Heart right ventricle (tissue), 16 donors: ENCODE measurements at regions not wholly inside any gene's neighbourhood (a gene's known extent, or its start where the extent isn't known, plus 50 kb on each side); places are given as distances from the start of the nearest gene placed in this dataset.

Experiments used
- ATAC-seq, 8 donors: fragments of 200-7000 bp; cut with Tn5 transposase; one replicate each; pipeline ENCODE4 v1.9.1; 2020; ENCODE audit warnings: mild to moderate bottlenecking in 8 of 8, moderate library complexity in 8 of 8, moderate number of reproducible peaks in 1 of 8
- DNase-seq, 2 donors: peaks; one replicate each; pipeline ENCODE4 v3.0.0-alpha.2; 2020
- H3K27ac ChIP-seq, 10 donors: fragments of 200-600 bp; sonication (generic) in 2 of 10; one replicate each; pipeline versions ENCODE4 v1.5.0 to v1.8.0; 2020 to 2022; ENCODE audit warnings: mild to moderate bottlenecking in 3 of 10
- H3K27me3 ChIP-seq, 7 donors: fragments of 200-600 bp; one replicate each; pipeline ENCODE4 v1.8.0; 2021 to 2022; ENCODE audit warnings: mild to moderate bottlenecking in 2 of 7
- H3K36me3 ChIP-seq, 9 donors: fragments of 200-600 bp; sonication (generic) in 1 of 9; one replicate each; pipeline versions ENCODE4 v1.5.0 to v1.8.0; 2020 to 2022; ENCODE audit warnings: mild to moderate bottlenecking in 2 of 9
- H3K4me1 ChIP-seq, 9 donors: fragments of 200-600 bp; sonication (generic) in 1 of 9; one replicate each; pipeline versions ENCODE4 v1.5.0 to v1.8.0; 2020 to 2022; ENCODE audit warnings: mild to moderate bottlenecking in 4 of 9
- H3K4me3 ChIP-seq, 10 donors: fragments of 200-600 bp; sonication (generic) in 2 of 10; one replicate each; pipeline versions ENCODE4 v1.5.0 to v1.8.0; 2020 to 2022; ENCODE audit warnings: mild to moderate bottlenecking in 7 of 10, moderate library complexity in 2 of 10
- H3K9me3 ChIP-seq, 11 donors: fragments of 200-600 bp in 10 of 11; sonication (generic) in 2 of 11; one replicate each; pipeline versions ENCODE4 v1.5.0 to v1.8.0; 2013 to 2022; ENCODE audit warnings: mild to moderate bottlenecking in 2 of 11, control low read depth in 1 of 11, moderate library complexity in 1 of 11
- CTCF ChIP-seq, 9 donors: fragments of 200-600 bp; sonication (generic) in 2 of 9; IDR thresholded peaks; one replicate each; pipeline versions ENCODE4 v1.5.0 to v1.8.0; 2021 to 2022; ENCODE audit warnings: antibody characterized with exemption in 9 of 9, mild to moderate bottlenecking in 5 of 9, moderate library complexity in 1 of 9
- WGBS, 2 donors: extraction: QIAGEN DNeasy Blood & Tissue Kit; methylation state at CpG; one replicate each; pipeline ENCODE4 v1.1.7; 2013; ENCODE audit warnings: inconsistent platforms in 1 of 2; 5-methylcytosine and 5-hydroxymethylcytosine counted together
- intact Hi-C, 10 donors: fragments of 100-400 bp; cut with DNase I; formaldehyde crosslinking; loops; one replicate each; pipeline versions ENCODE4 v1.11.1 to v1.14.2; 2022
- donor health status: Arrhythmogenic right ventricular cardiomyopathy.
- donor health status: ischemic (EF 13 %, LVEDD 7.1; RV severe dilation, severe dysfunction).
- donor health status: healthy with polysubstance abuse.
- donor health status: DM: no; HTN: yes; CAD: no.
- donor health status: DM: no; HTN: no; CAD: no.
- donor health status: ischemic (EF 25% LVEDD 6.9; RV normal size, moderate dysfunction).
- donor health status: ischemic (EF 25% LVEDD 5.7; RV mildly dilated, moderate dysfunction).
- donor health status: healthy.
- donor health status: DM: yes; HTN: yes; CAD: no.
- donor health status: Ischemic cardiomyopathy.
- donor health status: ischemic (EF 35%, LVEDD 5.7; RV mildly dilated, moderate dysfunction).
- donor health status: nonischemic (EF 11% LVEDD 7.7; RV severe dilation, severe dysfunction).
- donor health status: DM: yes; HTN: yes; CAD: no.
- donor health status: PGD.
- donor health status: ischemic (EF 29% LVEDD 5.4; RV normal size, mild dysfunction).
- donor health status: nonischemic (EF 23%, LVEDD 6.1; RV moderate dilation, normal function).

- no peak for TF ChIP-seq CTCF (IDR thresholded peaks at IDR 0.05)
- Histone ChIP-seq H3K27me3 (peaks cover 0 to 9% (median 0%) of the 10 kb centered on the region in 7 donors), H3K4me1 (no peaks in the 10 kb centered on the region), H3K27ac (no peak overlapping the region), H3K4me3 (no peak overlapping the region), H3K9me3 (peaks cover 0 to 4% (median 0%) of the 10 kb centered on the region in 11 donors), H3K36me3 (no peaks in the 10 kb centered on the region)
- intact Hi-C loops, result no loop called here
- no peak for DNase-seq
- no peak for ATAC-seq
- WGBS, 2 donors, result 60% methylated on average over 6 of the region's 6 CpGs
Measured at GRCh38 chr18:24553571-24554285, 93.3 kb downstream of the HRH4 start.

- H3K36me3 ChIP-seq, result no peaks in the 10 kb centered on the region
- peaks cover 0 to 4% (median 0%) of the 10 kb centered on the region in 11 donors for H3K9me3 ChIP-seq
- no peak for TF ChIP-seq CTCF (IDR thresholded peaks at IDR 0.05)
- WGBS, 2 donors, result 68 to 72% methylated on average over 7 of the region's 7 CpGs
- no peak for ATAC-seq
- peaks cover 0 to 16% (median 9%) of the 10 kb centered on the region in 7 donors for H3K27me3 ChIP-seq
- intact Hi-C loops, result no loop called here
- no peak for DNase-seq
- no peak overlapping the region for H3K27ac ChIP-seq
- no peak overlapping the region for H3K4me3 ChIP-seq
- no peaks in the 10 kb centered on the region for H3K4me1 ChIP-seq
Measured at GRCh38 chr18:24558403-24558802, 98.0 kb downstream of the HRH4 start.

- ATAC-seq (no peak), DNase-seq (no peak)
- Histone ChIP-seq H3K27ac (no peak overlapping the region), H3K27me3 (peaks cover 0 to 18% (median 9%) of the 10 kb centered on the region in 7 donors), H3K4me3 (no peak overlapping the region), H3K36me3 (no peaks in the 10 kb centered on the region), H3K4me1 (no peaks in the 10 kb centered on the region), H3K9me3 (peaks cover 0 to 4% (median 0%) of the 10 kb centered on the region in 11 donors)
- TF ChIP-seq CTCF (IDR thresholded peaks at IDR 0.05), result no peak
- intact Hi-C loops, result no loop called here
- 33 to 37% methylated on average over 4 of the region's 4 CpGs for WGBS, 2 donors
Measured at GRCh38 chr18:24559526-24559925, 99.1 kb downstream of the HRH4 start.

- 60 to 62% methylated on average over 7 of the region's 7 CpGs for WGBS, 2 donors
- Histone ChIP-seq H3K4me1 (no peaks in the 10 kb centered on the region), H3K4me3 (no peak overlapping the region), H3K27me3 (peaks cover 0 to 19% (median 9%) of the 10 kb centered on the region in 7 donors), H3K27ac (no peak overlapping the region), H3K9me3 (peaks cover 0 to 4% (median 0%) of the 10 kb centered on the region in 11 donors), H3K36me3 (no peaks in the 10 kb centered on the region)
- ATAC-seq, result no peak
- TF ChIP-seq CTCF (IDR thresholded peaks at IDR 0.05), result no peak
- intact Hi-C loops, result loop anchor here in 1 of 10 donors (5.0 kb wide), 1 partner anchor 1962 kb away; no protein-coding TSS in a partner anchor
- no peak for DNase-seq
Measured at GRCh38 chr18:24560511-24560981, 100.1 kb downstream of the HRH4 start.
